NCI-H1417 treated with DMSO at 0.1 percent for 48 hours (cell line): ENCODE measurements at regions not wholly inside any gene's neighbourhood (a gene's known extent, or its start where the extent isn't known, plus 50 kb on each side); places are given as distances from the start of the nearest gene placed in this dataset.

ENCODE experiments used
- DNase-seq: peaks from one replicate; lab custom pipeline; 2025; lab: John Stamatoyannopoulos, UW

DNA sequence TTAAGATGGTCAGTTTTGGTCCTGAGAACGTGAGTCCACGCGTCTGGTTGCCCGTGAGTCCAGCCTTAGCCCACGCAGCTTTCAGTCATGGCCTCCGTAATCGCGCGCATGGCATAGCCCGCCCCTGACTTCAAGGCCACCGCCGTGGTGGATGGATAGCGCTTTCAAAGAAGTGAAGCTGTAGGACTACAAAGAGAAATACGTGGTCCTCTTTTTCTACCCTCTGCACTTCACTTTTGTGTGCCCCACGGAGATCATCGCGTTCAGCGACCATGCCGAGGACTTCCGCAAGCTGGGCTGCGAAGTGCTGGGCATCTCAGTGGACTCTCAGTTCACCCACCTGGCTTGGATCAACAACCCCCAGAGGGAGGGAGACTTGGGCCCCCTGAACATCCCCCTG lies 142.0 kb upstream of the MCHR2 start:
- no peak for DNase-seq

DNA sequence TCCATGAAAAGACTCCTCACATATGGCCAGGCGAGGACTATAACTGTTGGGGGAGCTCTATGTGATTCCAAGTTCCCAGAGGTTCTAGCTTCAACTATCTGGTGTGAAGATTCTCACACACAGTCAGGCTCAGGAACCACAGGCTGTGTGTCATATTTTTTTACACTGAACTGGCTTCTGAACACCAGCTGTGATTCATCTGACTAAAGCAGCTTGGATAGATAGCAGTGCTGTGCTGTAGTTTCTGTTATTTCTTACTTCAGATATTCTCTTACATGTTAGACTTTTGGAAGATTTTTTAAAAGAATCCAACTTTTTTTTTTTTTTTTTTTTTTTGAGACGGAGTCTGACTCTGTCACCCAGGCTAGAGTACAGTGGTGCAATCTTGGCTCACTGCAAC lies 140.7 kb upstream of the MCHR2 start:
- no peak for DNase-seq

DNA sequence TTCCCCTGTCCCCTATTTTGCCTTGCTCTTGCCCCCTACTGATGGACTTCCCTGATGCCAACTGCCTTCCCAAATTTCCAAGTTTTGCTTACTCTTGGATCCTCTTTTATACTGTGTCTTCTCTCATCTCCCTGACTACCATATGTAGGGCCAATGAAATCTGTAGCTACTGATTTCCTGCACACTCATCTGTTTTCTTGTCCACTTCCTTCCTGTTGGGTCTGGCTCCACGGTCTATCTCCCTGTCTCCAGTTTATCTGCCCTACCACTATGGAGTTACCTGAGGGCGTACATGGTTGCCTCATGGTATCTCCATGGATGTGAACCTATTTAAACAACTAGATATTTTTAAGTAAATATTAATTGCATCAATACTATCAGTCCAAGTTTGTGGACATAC lies 140.3 kb upstream of the MCHR2 start:
- no peak for DNase-seq

DNA sequence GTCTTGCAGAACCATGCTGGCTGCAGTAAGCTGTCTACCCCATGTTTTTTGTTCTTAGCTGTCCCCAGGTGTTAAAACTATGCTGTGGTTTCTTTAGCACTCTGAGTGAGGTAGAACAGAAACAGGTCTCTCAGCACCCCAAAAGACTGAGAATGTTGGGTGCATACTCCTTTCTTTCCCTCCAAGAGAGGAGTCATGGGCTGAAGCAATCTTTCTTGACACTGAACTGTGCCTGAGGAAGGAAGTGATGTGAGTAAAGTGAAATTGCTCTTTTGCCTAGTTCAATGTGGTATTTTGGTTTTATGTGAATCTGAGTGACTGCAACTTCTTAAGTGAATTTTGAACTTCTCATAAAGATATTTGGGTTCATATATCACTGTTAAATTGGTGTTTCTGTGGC lies 138.0 kb upstream of the MCHR2 start:
- DNase-seq: no peak

DNA sequence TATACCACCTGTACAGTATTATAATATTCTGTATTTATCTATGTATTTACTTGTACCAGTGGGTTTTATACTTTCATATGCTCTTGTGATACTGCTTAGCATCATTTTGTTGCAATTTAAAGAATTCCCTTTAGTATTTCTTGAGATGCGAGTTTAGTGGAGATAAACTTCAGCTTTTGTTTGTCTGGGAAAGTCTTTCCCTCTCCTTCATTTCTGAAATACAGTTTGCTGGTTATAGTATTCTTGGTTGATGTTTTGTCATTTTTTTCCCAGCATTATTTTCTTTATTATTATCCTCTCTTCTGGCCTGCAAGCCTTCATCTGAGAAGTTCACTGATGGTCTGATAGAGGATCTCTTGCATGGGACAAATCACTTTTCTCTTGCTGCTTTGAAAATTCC lies 136.6 kb upstream of the MCHR2 start:
- DNase-seq: no peak

DNA sequence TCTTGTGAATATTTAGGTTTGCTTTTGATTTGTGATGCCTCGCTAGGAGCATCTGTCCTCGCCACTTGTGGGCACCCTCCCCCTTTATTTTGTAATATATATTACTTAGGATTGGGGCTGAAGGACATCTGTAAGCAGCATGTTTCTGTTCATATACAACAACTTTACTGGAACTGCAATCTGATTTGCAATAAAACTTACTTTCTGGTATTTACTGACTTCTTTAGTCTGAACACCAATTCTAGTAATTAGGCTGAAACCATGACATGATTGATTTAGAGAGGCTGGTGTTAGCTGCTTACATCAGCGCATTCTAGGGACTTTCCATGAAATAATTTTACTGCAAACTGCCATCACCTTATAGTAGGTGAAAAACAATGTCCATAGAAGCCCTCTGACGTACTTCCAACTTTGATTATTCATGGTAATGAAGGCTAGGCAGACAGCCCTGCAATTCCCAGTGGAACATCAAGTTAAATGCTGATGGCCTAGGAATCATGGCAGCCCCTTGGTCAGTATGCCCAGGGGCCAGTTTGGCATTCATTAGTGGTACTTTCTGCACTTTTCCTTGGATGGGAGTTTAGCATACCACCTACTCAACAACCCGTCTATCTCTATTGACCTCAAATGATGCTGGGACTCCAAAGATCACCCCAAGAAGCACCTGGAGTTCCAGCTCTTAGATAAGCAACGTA lies 132.9 kb upstream of the MCHR2 start:
- no peak for DNase-seq

DNA sequence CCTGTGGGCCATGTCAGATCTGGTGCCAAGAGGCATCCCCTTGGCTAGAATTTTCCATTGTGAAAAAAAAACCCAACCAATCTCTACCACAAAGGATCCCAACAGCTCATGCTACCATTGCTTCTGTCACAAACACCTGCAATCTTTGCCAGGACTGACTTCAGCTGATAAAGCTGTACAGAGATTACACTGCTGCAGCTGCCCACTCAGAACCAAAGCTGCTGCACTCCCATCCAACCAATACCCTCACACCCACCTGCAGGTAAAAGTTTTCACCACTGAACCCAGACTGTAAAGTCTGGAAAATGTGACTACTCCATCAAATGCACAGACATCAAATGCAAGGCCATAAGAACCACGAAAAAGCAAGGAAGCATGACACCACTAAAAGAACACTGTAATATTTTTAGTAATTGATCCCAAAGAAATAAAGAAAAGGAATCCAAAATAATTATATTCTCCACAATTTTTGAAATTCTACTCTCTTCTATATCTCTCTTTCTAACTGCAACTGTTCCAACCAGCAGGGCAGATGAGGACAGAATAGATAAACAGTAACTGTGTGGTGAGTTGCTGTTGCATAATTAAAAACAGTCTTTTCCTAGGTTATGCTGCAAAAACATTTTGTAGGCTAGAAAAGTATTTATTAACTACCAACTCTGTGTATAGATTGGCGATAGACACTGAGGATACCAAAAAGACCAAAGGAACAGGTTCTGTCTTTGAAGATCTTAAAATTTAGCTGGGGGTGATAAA lies 128.0 kb upstream of the MCHR2 start:
- no peak for DNase-seq

DNA sequence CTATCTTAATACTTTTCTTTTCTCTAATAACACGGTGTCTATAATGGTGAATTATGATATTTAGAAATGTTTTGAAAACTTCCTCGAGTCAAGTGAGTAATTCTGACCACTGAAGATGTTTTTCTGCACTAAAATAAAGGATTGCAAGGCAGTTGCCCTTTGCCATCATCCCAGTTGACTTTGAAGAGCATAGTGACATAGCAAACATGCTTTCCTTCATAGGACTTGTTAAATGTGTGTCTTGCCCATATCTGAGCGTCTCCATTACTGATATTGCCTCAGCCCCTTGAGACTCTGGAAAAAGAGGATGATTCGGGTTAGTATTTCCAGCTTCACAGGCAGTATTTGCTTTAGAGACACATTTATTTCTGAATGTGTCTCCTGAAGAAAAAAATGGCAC lies 125.2 kb upstream of the MCHR2 start:
- DNase-seq: no peak

DNA sequence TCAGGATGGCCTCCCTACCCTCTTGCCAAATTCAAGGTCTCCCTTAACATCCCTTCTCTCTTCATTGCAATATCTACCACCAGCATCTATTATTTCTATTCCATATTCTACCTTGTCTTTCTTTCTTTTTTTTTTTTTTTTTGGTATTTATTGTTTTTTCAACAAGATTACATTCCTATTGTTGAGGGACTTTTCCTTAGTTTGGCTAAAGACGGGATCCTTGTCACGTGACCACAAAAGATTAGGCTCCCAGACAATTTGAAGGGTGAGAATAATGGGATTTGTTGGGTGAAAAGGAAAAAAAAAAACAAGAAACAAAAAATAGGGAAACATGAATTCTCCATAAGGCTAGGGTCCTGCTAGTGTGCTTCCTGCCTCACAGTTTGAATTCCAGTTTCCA lies 124.3 kb upstream of the MCHR2 start:
- DNase-seq: no peak

DNA sequence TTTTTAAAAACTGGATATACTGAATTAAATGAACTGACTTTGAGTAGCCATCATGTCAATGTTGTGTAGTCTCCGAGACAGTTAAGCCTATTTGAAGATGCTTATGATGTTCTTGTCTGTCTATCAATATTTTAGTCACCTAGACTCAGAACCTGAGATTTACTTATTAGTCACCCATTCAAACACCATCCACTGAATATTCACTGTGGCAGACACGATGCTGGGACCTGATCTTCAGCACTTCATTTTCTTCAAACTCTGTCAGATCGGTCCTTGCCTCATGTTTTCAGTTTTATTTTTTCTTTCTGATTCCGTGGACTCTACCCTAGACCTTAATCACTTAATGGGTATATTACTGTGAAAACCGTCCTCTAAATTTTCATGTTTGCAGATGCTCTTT lies 123.7 kb upstream of the MCHR2 start:
- no peak for DNase-seq

DNA sequence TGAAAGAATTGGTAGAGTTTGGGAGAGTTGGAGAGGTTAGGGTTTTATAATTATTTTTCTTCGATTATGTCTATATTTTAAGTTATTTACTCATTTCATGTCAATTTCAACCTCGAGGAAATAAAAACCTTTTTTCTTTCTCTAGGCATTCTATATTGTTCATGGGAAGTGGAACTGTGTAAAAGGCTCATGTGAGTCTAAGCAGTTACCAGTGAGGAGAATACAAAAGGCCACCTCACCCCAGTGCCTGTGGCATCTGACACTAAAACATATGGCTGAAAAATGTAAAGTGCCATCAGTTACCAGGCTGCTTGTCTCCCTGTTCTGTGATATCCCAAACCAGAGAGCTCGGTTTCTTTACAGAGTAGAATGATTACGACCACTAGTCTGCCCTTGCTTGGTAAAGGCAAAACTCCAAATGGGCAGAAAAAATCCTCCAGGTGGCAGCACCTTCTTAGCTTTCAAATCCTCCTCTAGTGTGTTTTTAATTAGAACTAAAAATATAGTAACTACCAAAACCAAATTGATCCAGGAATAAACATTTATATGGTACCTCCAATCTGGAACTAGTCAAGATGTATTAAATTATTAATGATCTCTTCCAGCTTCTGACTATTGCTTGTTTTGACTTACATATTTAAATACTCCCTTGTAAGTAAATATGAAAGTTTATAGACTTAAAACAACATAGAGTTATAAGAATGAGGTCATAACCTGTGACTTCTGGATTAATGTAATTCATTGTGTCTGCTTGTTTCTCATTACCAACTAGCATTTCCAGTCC lies 122.6 kb upstream of the MCHR2 start:
- DNase-seq: peak; percentile 39

DNA sequence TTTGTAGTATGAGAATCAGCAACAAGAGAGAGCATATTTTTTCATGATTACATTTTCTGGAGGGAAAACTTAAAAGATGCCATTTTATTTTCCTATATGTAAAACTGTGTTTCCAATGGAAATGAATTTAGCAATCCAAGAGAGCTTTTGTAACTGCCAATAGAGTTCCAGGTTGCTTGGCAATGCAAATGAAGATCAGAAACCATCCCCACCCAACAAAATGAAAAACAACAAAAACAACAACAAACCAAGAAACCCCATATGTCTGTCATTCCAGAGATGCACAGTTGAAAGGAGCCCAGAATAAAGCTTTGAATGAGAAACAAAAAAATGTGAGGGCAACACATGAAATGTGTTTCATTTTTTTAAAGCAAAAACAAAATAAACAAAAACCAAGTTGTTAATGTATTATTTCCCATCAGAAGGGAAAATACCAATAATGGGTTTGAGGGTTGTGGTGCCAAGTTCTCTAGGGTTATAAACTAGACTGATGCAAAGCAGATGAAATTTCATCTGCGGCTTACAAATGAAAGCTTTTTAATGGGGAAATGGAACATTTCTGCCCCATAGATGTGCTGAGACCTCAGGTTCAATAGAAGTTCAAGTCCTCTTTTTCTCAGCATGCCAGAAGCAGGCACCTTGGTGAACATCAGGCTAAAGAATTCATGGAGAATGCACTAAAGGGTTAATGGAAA lies 121.5 kb upstream of the MCHR2 start:
- no peak for DNase-seq

DNA sequence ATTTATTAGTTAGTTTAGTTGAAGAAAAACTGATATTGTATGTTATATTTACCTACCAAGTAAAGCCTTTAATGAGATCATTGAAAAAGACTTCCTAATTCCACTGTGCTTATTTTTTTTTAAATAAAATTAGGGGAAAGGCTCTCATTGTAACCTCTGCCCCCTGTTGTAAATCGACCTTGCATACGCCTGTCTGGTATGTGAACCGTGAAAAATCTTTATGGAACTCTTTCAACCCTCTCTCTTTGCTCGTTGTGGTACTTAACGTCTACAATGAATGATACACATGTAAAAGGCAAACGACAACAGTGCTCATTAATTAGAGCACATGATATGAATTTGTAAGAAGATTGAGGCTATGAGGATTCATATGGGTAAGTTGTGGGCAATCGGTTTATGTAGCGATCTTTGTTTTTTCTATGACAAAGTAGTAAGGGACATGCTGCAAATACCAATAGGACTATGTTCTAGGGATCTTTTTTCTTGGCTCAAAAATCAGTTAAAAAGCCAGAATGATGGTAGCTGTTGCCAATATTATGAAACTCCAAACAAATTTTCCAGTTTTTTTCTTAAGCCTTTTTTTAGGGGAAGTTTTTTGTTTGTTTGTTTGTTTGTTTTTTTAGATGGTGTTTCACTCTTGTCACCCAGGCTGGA lies 119.0 kb upstream of the MCHR2 start:
- no peak for DNase-seq

DNA sequence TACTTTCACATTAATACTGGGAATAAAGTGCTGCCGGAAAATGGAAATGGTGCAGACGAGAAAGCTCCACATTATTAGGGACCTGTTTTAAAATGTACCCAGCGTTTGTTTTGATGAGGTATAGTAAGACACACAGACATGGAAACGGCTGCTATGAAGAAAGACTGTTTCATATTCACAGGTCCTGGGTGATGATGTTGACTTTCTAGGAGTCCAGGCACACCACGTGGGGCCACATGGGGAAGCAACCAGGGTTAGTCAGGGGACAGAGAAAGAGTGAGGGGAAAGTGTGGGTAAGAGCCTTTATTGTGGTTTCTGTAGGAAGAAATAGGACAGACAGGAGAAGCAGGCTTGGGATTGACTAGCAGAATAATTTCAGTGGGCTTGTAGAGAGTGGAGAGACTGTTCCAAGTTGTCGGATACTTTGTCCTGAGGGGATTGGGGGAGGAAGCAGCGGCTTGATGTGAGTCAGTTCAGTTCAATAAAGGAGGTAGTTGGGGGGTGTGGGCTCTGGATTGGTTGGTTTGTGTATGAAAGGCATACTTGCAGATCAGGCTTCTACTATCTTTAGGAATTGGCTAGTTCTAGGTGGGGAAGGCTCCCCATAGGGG lies 112.0 kb upstream of the MCHR2 start:
- DNase-seq: no peak

DNA sequence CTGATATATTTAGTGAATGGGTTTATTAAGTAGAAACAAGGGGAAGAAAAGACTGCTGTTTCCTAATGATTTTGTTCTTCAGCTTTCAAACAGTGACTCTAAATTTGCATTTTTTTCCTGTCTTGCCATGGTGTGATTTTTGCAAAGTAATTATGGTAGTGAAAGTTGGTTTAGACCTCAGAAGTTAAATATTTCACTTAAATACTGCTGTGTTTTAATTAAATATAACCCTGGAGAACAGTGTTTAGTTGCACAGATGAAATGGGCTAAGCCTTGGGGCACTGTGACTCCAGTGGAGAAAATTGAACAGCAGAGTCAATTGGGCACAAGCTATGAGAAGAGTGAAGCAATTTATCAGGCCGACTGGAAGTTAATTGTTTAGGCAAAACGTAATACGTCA lies 111.1 kb upstream of the MCHR2 start:
- DNase-seq: no peak

DNA sequence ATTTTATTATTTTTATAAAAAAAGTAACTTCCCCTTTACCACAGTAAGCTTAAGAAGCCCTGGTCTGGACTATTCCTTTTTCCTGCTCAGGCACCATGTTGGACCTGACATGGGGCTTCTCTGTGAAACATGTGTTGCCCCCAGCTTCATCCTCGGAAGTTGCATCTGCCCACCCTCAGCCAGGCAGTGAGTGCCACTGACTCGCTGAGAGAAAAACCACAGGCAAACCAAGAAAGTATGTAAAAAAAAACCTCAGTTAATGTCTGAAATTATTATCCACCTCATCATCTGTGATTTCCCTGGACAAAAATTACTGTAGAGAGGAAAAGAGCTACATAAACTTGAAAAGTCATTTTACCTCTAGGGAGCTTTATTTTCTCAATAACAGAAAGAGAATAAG lies 109.9 kb upstream of the MCHR2 start:
- no peak for DNase-seq

DNA sequence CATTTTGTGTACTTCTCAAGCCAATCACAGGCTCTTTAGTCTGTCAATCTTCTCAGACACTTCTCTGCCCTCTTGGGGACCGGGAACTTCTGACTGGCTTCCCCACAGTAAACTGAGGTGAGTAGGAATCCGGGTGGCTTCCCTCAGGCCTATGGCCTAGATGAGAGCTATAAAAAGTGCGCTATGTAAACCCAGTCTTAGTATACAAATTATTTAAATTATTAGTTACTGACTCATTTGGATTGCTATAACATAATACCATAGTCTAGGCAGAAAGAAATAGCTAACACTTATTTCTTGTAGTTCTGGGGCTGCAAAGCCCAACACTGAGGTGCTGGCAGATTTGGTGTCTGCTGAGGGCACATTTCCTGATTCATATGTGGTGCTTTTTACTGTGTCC lies 109.2 kb upstream of the MCHR2 start:
- DNase-seq: no peak

DNA sequence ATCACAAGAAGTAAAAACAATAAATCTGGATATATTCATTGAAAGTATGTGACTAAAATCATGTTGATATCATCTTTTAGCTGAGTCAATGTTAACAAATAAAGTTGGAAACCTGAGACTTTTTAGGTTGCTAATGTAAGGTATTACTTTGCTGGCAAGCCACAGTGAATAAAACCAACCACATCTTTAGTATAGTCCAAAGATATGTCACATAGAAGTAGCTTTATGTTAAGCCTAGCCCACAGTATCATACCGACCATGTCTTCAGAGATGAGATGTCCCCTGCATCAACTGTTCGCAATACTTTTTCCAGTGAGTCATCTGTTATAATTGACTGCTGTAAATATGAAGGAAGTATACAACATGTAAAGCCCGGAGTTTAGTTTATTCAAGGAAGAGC lies 107.6 kb upstream of the MCHR2 start:
- no peak for DNase-seq

DNA sequence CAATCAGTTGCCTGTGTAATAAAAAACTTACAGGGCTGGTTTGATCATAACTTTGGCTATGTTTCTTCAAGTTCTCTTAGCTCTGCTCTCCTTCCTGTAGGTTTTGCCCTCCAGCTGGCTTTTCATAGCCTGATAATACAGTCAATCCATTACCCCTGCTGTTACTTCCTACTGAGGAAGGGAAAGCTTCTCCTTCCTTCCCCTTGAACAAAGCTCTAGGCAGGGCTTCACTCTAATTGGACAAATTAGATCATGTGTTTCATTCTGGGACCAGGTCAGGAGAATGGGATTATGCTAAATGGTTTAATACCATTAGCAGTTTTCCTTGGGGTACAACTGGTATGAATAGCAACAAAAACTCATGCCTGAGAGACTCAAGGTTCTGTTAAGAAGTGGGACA lies 106.8 kb upstream of the MCHR2 start:
- DNase-seq: no peak

DNA sequence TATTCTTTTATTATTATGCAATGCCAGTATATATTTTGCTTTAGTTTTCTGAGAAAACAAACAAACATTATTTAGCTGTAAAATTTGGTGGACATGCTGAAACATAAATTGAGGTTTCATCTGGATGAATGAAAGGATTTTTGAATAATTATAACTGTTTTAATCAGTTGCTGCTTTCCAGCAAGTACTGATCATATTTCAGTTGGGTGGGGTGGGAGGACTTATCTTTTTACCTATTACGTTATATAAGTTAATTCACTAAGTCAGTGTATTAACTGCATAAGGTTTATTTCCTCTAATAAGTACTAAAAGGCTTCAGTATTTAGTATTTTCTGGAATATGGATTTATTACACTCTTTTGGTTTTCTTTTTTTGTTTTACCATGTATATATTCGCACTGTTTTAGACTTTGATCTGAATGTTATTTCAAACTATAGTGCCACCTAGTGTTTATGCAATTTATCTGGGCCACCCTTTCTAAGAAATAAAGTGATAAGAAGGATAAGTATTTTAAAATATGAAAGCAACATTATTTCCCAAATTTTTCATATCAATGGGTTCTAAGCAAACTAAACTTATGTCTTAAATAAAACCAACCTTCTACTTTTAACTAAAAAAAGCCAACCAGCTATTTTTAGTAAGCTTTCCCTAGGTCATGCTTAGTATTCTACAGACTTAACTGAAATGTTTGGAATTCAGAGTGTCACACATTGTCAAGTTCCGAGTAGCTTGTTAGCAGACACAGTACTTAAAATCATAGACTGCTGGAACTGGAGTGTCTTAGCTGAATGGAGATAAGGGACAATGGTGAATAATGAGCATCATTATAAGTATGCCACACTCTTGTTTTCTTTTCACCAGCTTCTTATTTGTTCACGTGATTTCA lies 105.4 kb upstream of the MCHR2 start:
- DNase-seq: peak; percentile 29

DNA sequence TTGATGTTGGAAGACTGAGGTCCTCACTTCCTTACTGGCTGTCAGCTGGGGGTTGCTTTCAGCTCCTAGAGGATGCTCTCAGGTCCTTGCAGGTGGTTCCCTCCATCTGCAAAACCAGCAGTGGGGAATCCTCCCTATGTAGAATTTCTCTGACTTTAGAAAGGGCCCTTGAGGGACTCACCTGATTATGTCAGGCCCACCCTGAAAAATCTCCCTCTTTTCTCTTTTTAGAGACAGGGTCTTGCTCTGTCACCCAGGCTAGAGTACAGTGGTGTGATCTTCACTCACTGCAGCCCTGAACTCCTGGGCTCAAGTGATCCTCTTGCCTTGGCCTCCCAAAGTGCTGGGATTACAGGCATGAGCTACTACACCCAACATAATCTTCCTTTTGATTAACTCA lies 102.9 kb upstream of the MCHR2 start:
- no peak for DNase-seq
